ENCODE measurements at regions not wholly inside any gene's neighbourhood (a gene's known extent, or its start where the extent isn't known, plus 50 kb on each side); places are given as distances from the start of the nearest gene placed in this dataset.

DNA sequence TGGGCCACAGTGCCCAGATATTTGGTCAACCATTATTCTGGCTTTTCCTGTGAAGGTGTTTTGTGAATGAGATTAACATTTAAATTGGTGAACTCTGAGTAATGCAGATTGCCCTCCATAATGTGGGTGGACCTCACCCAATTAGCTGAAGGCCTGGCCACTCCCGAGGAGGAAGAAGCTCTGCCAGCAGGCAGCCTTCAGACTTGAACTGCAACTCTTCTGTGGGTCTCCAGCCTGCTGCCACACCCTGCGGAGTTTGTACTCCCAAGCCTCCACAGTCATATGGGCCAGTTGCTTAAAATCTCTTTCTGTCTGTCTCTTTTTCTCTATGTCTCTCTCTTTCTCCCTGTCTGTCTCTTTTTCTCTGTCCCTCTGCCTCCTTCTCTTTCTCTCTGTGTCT lies 262.7 kb downstream of the MYCN start:
- TF ChIP-seq, protein P1, sequence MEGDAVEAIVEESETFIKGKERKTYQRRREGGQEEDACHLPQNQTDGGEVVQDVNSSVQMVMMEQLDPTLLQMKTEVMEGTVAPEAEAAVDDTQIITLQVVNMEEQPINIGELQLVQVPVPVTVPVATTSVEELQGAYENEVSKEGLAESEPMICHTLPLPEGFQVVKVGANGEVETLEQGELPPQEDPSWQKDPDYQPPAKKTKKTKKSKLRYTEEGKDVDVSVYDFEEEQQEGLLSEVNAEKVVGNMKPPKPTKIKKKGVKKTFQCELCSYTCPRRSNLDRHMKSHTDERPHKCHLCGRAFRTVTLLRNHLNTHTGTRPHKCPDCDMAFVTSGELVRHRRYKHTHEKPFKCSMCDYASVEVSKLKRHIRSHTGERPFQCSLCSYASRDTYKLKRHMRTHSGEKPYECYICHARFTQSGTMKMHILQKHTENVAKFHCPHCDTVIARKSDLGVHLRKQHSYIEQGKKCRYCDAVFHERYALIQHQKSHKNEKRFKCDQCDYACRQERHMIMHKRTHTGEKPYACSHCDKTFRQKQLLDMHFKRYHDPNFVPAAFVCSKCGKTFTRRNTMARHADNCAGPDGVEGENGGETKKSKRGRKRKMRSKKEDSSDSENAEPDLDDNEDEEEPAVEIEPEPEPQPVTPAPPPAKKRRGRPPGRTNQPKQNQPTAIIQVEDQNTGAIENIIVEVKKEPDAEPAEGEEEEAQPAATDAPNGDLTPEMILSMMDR (tag by site-specific recombination; IDR thresholded peaks at IDR 0.05) = no peak
- TF ChIP-seq, protein P2, sequence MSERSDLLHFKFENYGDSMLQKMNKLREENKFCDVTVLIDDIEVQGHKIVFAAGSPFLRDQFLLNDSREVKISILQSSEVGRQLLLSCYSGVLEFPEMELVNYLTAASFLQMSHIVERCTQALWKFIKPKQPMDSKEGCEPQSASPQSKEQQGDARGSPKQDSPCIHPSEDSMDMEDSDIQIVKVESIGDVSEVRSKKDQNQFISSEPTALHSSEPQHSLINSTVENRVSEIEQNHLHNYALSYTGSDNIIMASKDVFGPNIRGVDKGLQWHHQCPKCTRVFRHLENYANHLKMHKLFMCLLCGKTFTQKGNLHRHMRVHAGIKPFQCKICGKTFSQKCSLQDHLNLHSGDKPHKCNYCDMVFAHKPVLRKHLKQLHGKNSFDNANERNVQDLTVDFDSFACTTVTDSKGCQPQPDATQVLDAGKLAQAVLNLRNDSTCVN (tag by site-specific recombination; optimal IDR thresholded peaks at IDR 0.05) = no peak
- TF ChIP-seq, protein P3, sequence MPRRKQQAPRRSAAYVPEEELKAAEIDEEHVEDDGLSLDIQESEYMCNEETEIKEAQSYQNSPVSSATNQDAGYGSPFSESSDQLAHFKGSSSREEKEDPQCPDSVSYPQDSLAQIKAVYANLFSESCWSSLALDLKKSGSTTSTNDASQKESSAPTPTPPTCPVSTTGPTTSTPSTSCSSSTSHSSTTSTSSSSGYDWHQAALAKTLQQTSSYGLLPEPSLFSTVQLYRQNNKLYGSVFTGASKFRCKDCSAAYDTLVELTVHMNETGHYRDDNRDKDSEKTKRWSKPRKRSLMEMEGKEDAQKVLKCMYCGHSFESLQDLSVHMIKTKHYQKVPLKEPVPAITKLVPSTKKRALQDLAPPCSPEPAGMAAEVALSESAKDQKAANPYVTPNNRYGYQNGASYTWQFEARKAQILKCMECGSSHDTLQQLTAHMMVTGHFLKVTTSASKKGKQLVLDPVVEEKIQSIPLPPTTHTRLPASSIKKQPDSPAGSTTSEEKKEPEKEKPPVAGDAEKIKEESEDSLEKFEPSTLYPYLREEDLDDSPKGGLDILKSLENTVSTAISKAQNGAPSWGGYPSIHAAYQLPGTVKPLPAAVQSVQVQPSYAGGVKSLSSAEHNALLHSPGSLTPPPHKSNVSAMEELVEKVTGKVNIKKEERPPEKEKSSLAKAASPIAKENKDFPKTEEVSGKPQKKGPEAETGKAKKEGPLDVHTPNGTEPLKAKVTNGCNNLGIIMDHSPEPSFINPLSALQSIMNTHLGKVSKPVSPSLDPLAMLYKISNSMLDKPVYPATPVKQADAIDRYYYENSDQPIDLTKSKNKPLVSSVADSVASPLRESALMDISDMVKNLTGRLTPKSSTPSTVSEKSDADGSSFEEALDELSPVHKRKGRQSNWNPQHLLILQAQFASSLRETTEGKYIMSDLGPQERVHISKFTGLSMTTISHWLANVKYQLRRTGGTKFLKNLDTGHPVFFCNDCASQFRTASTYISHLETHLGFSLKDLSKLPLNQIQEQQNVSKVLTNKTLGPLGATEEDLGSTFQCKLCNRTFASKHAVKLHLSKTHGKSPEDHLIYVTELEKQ (tag by site-specific recombination; IDR thresholded peaks at IDR 0.05; ENCODE audit: borderline replicate concordance) = no peak
- TF ChIP-seq HOXA7 (CRISPR knock-in tag; IDR thresholded peaks at IDR 0.05; ENCODE audit: borderline replicate concordance) (no peak), ZNF157 (tag by site-specific recombination; IDR thresholded peaks at IDR 0.05) (no peak)
